Activated CD8-positive, alpha-beta memory T cell treated with anti-CD3 and anti-CD28 coated beads for 24 hours (primary cell): ENCODE measurements at regions not wholly inside any gene's neighbourhood (a gene's known extent, or its start where the extent isn't known, plus 50 kb on each side); places are given as distances from the start of the nearest gene placed in this dataset.

Experiments used
- DNase-seq: peaks from one replicate; pipeline ENCODE4 v3.0.0-alpha.2; 2020

- DNase-seq, result no peak
Observed at GRCh38 chr1:10897981-10898728, 101.7 kb upstream of the CASZ1 start.

DNA sequence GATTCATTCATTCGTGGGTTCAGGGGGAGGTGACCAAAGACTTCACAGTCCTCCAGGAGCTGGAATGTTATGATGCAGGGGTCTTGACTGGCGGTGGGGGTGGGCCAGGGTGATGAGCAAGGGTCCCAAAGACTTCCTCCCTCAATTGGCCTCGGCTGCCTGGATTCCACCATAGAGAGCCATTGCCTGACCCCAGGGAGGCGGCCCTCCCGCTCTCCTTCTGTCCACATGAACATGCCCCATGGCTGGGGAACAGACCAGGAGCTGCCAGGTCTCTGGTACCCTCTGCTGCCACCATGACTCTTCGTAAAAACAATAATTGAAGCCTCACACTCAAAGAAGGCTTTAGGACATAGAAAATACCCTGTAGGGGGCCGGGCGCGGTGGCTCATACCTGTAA lies 102.5 kb upstream of the CASZ1 start:
- no peak for DNase-seq

DNA sequence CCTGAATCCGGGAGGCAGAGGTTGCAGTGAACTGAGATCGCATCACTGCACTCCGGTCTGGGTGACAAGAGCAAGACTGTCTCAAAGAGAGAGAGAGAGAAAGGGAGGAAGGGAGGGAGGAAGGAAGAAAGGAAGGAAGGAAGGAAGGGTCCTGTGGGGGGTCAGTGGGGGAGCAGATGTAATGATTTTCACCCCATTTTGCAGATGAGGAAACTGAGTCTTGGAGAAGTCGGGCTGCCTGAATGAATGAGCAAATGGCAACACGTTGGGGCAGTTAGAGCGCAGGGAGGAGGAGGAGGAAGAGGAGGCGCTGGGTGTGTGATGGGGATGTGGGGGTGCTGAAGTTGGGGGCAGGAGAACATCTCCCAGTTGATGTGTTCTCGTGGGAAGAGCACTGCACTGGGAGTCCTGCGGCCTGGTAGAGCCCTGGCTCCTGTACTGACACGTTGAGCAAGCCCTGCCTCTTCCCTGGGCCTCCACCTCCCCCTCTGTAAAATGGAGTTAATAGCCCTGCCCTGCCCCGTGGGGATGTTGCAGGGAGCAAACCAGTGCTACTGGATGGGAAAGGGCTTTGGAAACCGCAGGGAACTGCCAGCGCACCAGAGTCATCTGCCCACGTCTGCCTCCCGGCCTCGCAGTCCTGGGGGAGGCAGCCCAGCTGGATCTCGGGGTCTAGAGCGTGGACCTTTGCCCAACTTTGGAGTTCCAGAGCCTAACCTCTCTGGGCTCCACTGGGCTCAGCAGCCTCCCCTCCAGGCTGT lies 103.2 kb upstream of the CASZ1 start:
- DNase-seq, result no peak

DNA sequence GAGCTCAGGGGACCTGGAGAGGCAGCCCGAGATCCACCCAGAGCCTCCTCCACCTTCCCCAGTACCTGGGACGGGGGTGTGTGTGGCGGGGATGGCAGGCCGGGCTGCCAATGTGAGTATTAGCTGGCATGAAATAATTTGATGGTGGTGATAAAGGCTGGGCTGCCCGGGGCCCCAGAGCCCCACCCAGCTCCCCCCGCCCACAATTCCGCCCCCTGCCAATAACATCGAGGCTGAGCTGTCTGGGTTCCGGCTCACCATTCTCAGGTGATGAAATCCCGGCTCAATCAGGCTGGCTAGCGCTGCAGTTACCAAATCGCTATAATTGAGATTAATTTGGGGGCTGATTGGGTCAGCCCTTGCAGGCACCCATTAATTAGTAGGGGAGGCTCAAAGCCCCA lies 103.8 kb upstream of the CASZ1 start:
- DNase-seq, result no peak

GRCh38 chr1:10900691-10901090 lies 104.2 kb upstream of the CASZ1 start:
- DNase-seq, result no peak

DNA sequence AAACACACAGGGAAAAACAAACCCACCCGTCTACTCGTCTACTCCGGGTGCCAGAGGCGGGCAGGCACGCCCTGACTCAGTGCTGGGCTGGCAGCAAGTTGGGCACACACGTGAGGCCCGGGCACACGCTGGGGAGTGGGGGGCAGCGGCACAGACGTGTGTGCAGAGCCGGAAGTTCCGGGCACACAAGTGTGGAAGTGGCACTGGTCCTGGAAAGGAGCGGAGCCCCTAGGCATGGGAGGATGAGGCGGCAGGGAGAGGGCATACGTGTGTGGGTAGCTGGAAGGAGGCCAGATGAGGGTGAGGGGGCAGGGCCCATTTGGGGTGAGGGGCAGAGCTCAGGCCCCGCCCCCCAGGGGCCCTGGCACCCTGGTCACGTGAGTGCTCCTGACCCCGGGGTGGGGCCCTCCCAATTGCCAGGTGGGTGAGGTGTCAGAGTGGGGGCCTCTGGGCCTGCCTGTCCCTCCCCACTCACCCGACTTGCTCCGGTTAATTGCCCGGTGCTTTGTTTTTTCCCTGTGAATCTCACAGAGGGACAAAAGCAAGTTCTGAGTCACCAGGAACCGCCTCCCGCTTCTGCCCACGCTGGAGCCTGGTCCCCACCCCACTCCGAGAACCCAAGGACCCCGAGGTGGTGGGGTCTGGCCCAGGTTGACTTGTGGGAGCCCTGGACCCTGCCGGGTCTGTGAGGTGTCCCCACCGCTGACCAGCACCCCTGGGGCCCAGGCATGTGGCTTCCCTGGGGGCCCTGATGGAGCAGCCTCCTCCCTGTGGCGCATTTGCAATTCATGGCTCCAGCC lies 104.8 kb upstream of the CASZ1 start:
- no peak for DNase-seq

GRCh38 chr1:10901891-10902805 lies 105.7 kb upstream of the CASZ1 start:
- no peak for DNase-seq

GRCh38 chr1:10903421-10903820 lies 107.0 kb upstream of the CASZ1 start:
- DNase-seq, result no peak

GRCh38 chr1:10903821-10904220 lies 107.4 kb upstream of the CASZ1 start:
- no peak for DNase-seq

DNA sequence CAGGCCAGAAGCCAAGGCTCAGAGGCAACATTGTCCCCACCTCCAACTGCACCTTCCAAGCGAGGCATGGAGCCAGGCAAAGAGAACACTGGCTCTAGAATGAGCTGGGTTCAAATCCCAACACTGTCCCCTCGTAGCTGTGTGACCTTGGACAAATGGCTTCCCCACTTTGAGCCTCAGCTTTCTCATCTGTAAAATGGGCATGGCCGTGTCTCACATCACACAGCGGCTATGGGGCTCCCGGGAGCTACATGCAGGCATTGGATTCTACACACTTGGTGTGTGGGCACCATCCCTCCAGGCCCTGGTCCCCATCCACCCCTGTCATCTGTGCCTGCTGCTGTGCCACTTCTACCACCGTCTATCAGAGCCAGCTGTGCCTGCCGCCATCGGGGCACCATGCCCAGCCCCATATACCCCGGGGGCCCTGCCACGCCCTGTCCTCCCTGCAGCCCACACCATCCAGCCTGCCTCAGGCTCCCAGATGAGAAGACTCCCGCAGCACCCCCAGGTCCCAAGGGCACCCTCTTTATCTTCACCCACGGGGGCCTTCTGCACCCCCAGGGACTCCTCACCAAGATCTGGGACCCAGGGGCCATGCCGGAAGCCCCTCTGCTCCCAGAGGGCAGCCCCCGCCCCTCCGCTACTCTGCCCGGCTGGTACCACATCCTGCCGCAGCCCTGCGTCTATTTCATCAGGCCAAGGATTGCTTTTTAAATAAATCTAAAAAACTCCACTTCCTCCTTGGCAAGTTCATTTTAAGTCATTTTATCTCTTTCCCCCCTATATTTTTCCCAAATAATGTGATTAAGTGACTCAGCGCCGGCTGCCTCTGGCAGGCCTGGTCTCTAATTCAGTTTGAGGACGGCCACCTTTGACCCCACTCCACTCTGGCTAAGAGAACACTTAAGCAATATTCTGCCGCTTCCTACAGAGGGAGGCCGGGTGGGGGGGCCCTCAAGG lies 107.8 kb upstream of the TARDBP start:
- no peak for DNase-seq

DNA sequence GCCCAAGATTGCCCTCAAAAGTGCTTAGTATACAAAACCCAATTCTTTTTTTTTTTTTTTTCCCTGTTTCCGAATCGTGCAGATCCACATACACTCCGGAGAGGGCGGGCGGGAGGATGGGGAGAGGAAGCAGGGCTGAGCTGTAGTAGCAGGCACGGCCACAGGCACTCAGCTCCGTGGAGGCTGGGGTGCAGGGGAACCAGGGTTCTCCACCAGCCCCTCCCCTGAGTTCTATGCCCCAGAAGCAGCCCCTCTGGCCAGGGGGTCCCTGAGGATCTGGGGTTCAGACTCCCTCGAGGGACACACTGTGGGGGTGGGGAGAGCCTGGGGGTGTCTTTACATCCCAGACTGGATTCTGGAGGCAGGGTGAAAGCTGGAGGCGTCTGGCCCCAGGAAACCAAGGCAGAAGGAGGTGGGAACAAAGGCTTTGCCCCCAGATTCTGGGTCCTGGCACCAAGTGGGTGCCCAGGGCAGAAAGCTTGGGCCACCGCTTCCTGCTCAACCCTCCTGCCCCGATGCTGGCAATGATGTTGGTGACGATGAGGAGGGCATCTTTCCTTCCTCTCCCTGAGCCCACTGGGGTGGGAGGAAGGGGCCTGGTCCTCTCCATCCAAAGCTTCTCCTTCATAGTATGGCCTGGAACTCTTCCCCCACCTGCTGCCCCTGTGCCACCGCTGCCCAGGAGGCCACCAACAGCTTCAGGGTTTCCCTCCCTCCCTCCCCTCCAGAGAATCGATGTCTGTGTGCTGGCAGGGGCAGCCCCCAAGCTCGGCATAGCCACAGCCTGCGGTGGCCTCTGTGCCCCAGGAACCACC lies 106.4 kb upstream of the TARDBP start:
- no peak for DNase-seq

- no peak for DNase-seq
Observed at GRCh38 chr1:10906866-10907519, 105.5 kb upstream of the TARDBP start.

- DNase-seq, result no peak
Observed at GRCh38 chr1:10908266-10908665, 104.2 kb upstream of the TARDBP start.

DNA sequence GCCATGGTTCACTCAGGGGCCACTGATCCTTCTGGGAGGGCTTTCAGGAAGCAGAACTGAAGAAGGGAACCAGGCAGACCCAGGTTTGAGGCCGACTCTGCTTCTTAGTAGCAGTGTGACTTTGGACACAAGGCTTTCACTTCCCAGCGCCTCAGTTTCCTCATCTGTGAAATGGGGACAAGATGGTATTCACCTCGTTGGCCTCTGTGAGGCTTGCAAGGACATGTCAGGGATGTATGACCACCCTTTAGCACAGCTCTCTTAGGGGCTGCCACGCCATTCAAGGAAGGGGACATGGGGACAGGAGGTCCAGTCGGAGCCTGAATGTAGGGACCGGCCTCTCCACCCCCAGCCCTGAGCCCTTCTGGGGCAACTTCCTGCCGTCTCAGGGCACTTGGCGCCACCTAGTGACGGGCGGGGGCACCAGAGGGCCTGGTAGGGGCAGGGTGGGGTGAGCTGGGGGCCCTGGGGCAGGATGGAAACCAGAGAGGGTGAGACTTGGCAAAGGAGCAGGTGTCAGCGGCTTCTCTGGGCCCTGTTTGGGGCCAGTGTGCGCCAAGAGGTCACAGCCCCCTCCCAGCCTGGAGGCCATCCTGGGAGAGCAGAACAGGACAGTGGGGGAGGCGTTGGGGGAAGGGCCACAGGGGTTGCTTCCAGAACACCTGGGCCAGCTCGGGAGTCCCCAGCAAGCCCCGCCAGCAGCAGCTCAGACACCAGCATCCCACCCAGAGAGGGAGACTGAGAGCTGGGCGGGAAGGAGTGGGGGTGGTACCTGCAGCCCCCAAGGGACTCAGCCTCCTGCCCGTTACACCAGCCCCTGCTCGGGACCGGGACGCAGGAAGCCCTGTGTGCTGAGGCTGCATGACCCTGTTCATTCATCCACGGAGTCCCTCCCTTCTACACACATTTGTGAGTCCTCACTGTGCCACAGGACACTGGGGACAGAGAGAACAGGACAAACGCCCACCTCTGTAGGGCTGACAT lies 102.5 kb upstream of the TARDBP start:
- DNase-seq, result peak; percentile 90

DNA sequence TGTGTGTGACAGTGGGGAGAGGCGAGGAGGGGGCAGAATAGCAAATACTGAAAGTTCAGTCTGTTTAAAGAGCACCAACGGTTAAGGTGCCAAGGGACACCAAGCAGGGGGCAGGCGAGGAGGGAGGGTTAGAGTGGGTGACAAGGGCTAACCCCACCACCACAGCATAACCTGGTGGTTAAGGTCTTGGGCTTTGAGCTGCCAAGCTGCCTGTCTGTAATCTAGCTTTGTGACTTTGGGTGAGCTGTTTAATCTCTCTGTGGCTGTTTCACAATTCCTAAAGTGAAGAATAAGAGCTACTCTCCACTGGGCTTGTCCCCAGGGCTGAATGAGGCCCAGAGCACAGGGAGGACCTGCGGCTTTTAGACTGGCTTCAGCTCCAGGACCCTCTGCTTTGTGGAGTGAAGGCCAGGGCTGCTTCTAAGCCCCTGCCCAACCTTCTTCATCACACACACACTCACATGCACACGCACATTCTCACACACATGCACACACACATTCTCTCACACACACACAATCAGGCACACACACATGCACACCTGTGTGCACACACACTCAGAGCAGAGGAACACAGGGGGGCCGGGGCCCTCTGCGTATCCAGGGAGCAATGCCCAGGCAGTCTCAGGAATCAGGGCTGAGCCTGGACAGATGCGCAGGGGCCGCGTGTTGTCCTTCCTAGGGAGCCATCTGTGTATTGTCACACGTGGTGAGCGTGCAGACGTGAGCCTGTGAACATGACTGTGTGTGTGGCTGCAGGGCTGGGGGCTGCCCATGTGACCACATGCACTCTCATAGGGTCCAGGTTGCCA lies 101.6 kb upstream of the TARDBP start:
- DNase-seq, result no peak

DNA sequence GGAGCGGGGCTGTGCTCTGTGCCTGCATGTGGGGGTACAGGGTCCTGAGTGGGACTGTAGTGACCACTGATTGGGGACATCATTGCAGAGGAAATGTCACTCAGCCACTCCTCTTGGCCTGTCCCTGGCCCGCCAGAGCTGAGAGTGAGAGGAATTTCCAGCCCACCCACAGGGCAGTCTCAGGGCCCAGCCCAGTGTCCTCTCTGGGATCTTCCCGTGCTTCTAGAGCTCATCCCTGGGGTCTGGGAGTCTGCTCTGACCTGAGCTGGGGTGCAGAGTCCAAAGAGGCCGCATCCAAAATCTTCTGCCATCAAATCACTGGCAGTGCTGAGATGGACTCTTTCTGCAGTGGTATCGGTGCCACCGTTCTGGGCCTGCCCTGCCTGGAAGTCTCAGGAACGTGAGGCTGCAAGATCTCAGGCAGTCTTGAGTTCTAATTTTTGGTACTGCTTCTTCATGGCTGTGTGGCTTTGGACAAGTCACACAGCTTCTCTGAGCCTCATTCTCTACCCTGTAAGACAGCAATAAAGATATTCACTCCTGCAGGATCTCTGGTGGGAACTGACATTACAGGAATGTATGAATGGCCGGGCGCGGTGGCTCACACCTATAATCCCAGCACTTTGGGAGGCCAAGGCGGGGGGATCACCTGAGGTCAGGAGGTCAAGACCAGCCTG lies 100.8 kb upstream of the TARDBP start:
- DNase-seq, result no peak

- no peak for DNase-seq
Observed at GRCh38 chr1:10912441-10912840, 100.0 kb upstream of the TARDBP start.
